ENCODE measurements at regions not wholly inside any gene's neighbourhood (a gene's known extent, or its start where the extent isn't known, plus 50 kb on each side); places are given as distances from the start of the nearest gene placed in this dataset.

DNA sequence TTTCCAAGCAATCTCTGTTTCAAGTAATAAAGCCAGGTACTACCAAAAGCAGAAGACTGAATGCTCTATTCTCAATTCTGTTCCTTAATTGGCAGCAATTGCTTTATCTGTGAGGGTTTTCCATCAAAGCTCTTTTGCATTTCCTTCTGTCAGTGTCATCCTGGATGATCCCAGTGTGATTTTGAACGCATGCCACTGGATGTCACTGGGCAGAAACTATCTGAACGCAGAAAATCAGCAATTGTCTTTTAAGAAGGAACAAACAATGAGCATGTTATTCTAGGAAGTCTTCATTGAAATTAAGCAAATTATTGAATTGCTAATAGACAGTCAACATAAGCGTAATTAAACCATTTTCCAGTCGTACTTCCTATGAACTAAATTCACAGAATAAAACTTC lies 259.0 kb upstream of the REG3G start:
- Histone ChIP-seq H2BK120ac (ENCODE audit: low read depth, low read length) (no peak overlapping the region), H2AFZ (replicated peaks; ENCODE audit: low read length, poor library complexity) (no peak overlapping the region), H3K4ac (ENCODE audit: low read depth, low read length) (no peak overlapping the region), H2AK9ac (replicated peaks; ENCODE audit: low read depth, low read length, poor library complexity) (no peak overlapping the region), H3K18ac (ENCODE audit: low read depth, low read length) (no peak overlapping the region), H2BK5ac (ENCODE audit: low read depth, low read length, poor library complexity, severe bottlenecking) (no peak overlapping the region), H4K8ac (ENCODE audit: low read depth in 2 of 2, low read length in 2 of 2) (no peak overlapping the region), H3K56ac (ENCODE audit: extremely low read depth, insufficient read depth, low read length) (no peak overlapping the region), H2BK15ac (ENCODE audit: low read depth, low read length) (no peak overlapping the region), H3K4me3 (ENCODE audit: insufficient read depth, low read depth, low read length) (no peak overlapping the region), H4K91ac (ENCODE audit: insufficient read depth, low read depth, low read length) (no peak overlapping the region), H2AK5ac (ENCODE audit: low read depth, low read length) (no peak overlapping the region), H3K14ac (replicated peaks; ENCODE audit: low read depth, low read length) (no peak overlapping the region), H3K9me3 (ENCODE audit: control insufficient read depth, insufficient read depth, low read length) (peaks cover 6% of the 10 kb centered on the region; the same call in 1 of the 2 replicates), H3K27me3 (ENCODE audit: control insufficient read depth, insufficient read depth, low read length) (no peaks in the 10 kb centered on the region), H4K5ac (ENCODE audit: low read depth, low read length) (no peak overlapping the region), H3K9ac (ENCODE audit: low read depth, low read length) (no peak overlapping the region), H3K27ac (ENCODE audit: insufficient read depth, low read length) (no peak overlapping the region), H3K36me3 (ENCODE audit: control insufficient read depth, insufficient read depth, low read length) (no peaks in the 10 kb centered on the region), H3K23ac (ENCODE audit: low read depth, low read length) (no peak overlapping the region), H3K4me1 (ENCODE audit: control insufficient read depth, insufficient read depth, low read length) (no peaks in the 10 kb centered on the region), H4K20me1 (ENCODE audit: insufficient read depth, low read length) (no peaks in the 10 kb centered on the region), H3K79me1 (ENCODE audit: low read depth in 1 of 2, low read length in 2 of 2) (no peaks in the 10 kb centered on the region), H2BK20ac (ENCODE audit: low read depth, low read length) (no peak overlapping the region), H3K4me2 (ENCODE audit: low read depth, low read length) (no peak overlapping the region), H3K9me1 (ENCODE audit: insufficient read depth, low read length) (no peaks in the 10 kb centered on the region)
- dilution Hi-C loops (cut with HindIII; ENCODE audit: low sequenced_read_pairs, unreplicated experiment): no loop called here
- intact Hi-C loops (cut with micrococcal nuclease): no loop called here
- no peak for DNase-seq
- TF ChIP-seq CTCF (conservative IDR thresholded peaks at IDR 0.05; ENCODE audit: low read depth, low read length): no peak
- TF ChIP-seq FOS (IDR thresholded peaks at IDR 0.05; ENCODE audit: low read depth, low read length): no peak
- no peak for TF ChIP-seq POLR2A (IDR thresholded peaks at IDR 0.05; ENCODE audit: low read depth, low read length)
- no peak for TF ChIP-seq CHD1 (IDR thresholded peaks at IDR 0.05; ENCODE audit: low read depth, low read length)
- TF ChIP-seq, protein P1, sequence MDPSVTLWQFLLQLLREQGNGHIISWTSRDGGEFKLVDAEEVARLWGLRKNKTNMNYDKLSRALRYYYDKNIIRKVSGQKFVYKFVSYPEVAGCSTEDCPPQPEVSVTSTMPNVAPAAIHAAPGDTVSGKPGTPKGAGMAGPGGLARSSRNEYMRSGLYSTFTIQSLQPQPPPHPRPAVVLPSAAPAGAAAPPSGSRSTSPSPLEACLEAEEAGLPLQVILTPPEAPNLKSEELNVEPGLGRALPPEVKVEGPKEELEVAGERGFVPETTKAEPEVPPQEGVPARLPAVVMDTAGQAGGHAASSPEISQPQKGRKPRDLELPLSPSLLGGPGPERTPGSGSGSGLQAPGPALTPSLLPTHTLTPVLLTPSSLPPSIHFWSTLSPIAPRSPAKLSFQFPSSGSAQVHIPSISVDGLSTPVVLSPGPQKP (IDR thresholded peaks at IDR 0.05; ENCODE audit: borderline replicate concordance, low read depth, low read length): no peak
- TF ChIP-seq NFE2L2 (IDR thresholded peaks at IDR 0.05; ENCODE audit: low read depth, low read length): no peak
- TF ChIP-seq MXI1 (IDR thresholded peaks at IDR 0.05; ENCODE audit: borderline replicate concordance, low read depth, low read length): no peak
- TF ChIP-seq RFX5 (IDR thresholded peaks at IDR 0.05; ENCODE audit: low read depth, low read length): no peak
- no peak for TF ChIP-seq MAFK (IDR thresholded peaks at IDR 0.05; ENCODE audit: low read depth, low read length)
- no peak for TF ChIP-seq BHLHE40 (IDR thresholded peaks at IDR 0.05; ENCODE audit: low read depth, low read length)
- TF ChIP-seq RAD21 (IDR thresholded peaks at IDR 0.05; ENCODE audit: low read length): no peak
- no peak for TF ChIP-seq MAZ (IDR thresholded peaks at IDR 0.05; ENCODE audit: borderline replicate concordance, low read depth, low read length)
- TF ChIP-seq, protein P2, sequence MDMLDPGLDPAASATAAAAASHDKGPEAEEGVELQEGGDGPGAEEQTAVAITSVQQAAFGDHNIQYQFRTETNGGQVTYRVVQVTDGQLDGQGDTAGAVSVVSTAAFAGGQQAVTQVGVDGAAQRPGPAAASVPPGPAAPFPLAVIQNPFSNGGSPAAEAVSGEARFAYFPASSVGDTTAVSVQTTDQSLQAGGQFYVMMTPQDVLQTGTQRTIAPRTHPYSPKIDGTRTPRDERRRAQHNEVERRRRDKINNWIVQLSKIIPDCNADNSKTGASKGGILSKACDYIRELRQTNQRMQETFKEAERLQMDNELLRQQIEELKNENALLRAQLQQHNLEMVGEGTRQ (IDR thresholded peaks at IDR 0.05; ENCODE audit: low read depth, low read length): no peak
- WGBS, 2 experiments (ENCODE audit: extremely low coverage in 2 of 2, insufficient read length in 1 of 2): no CpG with 5 or more reads among the region's 4 CpGs
- ChIA-PET POLR2A (ENCODE audit: unreplicated experiment) (no interaction called here), CTCF (no interaction called here)
- no TSS peak for BruUV-seq (replicated peaks)
- in situ Hi-C loops (cut with MboI; ENCODE audit: low sequenced_read_pairs): no loop called here
- ATAC-seq (ENCODE audit: low read depth): no peak

All from IMR-90 (cell line).